ENCODE measurements at regions not wholly inside any gene's neighbourhood (a gene's known extent, or its start where the extent isn't known, plus 50 kb on each side); places are given as distances from the start of the nearest gene placed in this dataset.

DNA sequence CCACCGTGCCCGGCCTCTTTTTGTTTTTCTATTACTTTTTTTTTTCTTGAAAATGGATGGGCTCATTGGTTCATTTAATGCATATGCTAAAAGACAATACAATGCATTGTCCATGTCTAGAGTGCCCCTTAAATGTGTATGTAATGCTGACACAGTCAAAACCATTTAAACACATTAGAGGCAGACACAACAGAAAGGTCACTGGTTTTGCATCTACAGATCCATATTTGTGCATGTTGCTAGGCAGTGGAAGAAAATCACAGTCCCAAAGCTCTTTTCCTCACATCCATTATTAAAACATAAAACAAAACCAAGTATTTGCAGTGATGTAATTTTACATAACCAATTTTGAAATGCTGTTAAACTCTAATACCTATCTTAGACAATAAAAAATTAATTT is 389.0 kb downstream of the TAF11L14 start:
- H3K27me3 ChIP-seq (ENCODE audit: insufficient read depth): no peaks in the 10 kb centered on the region
- DNase-seq (ENCODE audit: low spot score) (no peak), ATAC-seq (no peak)
- H3K4me1 ChIP-seq (ENCODE audit: insufficient read depth): no peaks in the 10 kb centered on the region
- H3K4me3 Mint-ChIP-seq: no peak overlapping the region
- no peaks in the 10 kb centered on the region for H4K20me1 ChIP-seq (replicated peaks; ENCODE audit: insufficient read depth)
- H3K79me2 ChIP-seq (replicated peaks; ENCODE audit: insufficient read depth): no peaks in the 10 kb centered on the region
- no peak overlapping the region for H2AFZ ChIP-seq
- no peak for TF ChIP-seq STAT1 (IDR thresholded peaks at IDR 0.05; ENCODE audit: unreplicated experiment)
- no peak overlapping the region for H3K27ac Mint-ChIP-seq
- no peaks in the 10 kb centered on the region for H3K4me1 Mint-ChIP-seq
- H3K9me2 ChIP-seq (ENCODE audit: insufficient read depth): no peaks in the 10 kb centered on the region; the same call in 1 of the 2 replicates
- H3K27ac ChIP-seq (ENCODE audit: low read depth): no peak overlapping the region
- H3F3A ChIP-seq (replicated peaks; ENCODE audit: low read depth): no peaks in the 10 kb centered on the region
- peaks cover 6% of the 10 kb centered on the region for H3K27me3 Mint-ChIP-seq (ENCODE audit: insufficient read depth, low read depth, poor library complexity)
- H3K36me3 ChIP-seq (ENCODE audit: insufficient read depth): no peaks in the 10 kb centered on the region
- H3K4me3 ChIP-seq: no peak overlapping the region
- H3K9me3 Mint-ChIP-seq: no peaks in the 10 kb centered on the region
- H3K4me2 ChIP-seq: no peak overlapping the region
- H3K36me3 Mint-ChIP-seq (ENCODE audit: low read depth): no peaks in the 10 kb centered on the region

- H3F3A ChIP-seq (replicated peaks; ENCODE audit: low read depth): no peaks in the 10 kb centered on the region
- peak overlapping the region; percentile 8; the same call in 1 of the 2 replicates for H2AFZ ChIP-seq
- no peak for DNase-seq (ENCODE audit: low spot score)
- Mint-ChIP-seq H3K4me3 (no peak overlapping the region), H3K36me3 (ENCODE audit: low read depth) (no peaks in the 10 kb centered on the region), H3K27ac (no peak overlapping the region), H3K9me3 (no peaks in the 10 kb centered on the region), H3K27me3 (ENCODE audit: insufficient read depth, low read depth, poor library complexity) (peaks cover 6% of the 10 kb centered on the region), H3K4me1 (no peaks in the 10 kb centered on the region)
- no peaks in the 10 kb centered on the region; the same call in 1 of the 2 replicates for H3K9me2 ChIP-seq (ENCODE audit: insufficient read depth)
- no peak for ATAC-seq
- H4K20me1 ChIP-seq (replicated peaks; ENCODE audit: insufficient read depth): no peaks in the 10 kb centered on the region
- H3K4me3 ChIP-seq: no peak overlapping the region
- H3K4me1 ChIP-seq (ENCODE audit: insufficient read depth): no peaks in the 10 kb centered on the region
- H3K4me2 ChIP-seq: no peak overlapping the region
- H3K27ac ChIP-seq (ENCODE audit: low read depth): no peak overlapping the region
- no peaks in the 10 kb centered on the region for H3K79me2 ChIP-seq (replicated peaks; ENCODE audit: insufficient read depth)
- H3K27me3 ChIP-seq (ENCODE audit: insufficient read depth): no peaks in the 10 kb centered on the region
- no peaks in the 10 kb centered on the region for H3K36me3 ChIP-seq (ENCODE audit: insufficient read depth)
- TF ChIP-seq, protein P1, sequence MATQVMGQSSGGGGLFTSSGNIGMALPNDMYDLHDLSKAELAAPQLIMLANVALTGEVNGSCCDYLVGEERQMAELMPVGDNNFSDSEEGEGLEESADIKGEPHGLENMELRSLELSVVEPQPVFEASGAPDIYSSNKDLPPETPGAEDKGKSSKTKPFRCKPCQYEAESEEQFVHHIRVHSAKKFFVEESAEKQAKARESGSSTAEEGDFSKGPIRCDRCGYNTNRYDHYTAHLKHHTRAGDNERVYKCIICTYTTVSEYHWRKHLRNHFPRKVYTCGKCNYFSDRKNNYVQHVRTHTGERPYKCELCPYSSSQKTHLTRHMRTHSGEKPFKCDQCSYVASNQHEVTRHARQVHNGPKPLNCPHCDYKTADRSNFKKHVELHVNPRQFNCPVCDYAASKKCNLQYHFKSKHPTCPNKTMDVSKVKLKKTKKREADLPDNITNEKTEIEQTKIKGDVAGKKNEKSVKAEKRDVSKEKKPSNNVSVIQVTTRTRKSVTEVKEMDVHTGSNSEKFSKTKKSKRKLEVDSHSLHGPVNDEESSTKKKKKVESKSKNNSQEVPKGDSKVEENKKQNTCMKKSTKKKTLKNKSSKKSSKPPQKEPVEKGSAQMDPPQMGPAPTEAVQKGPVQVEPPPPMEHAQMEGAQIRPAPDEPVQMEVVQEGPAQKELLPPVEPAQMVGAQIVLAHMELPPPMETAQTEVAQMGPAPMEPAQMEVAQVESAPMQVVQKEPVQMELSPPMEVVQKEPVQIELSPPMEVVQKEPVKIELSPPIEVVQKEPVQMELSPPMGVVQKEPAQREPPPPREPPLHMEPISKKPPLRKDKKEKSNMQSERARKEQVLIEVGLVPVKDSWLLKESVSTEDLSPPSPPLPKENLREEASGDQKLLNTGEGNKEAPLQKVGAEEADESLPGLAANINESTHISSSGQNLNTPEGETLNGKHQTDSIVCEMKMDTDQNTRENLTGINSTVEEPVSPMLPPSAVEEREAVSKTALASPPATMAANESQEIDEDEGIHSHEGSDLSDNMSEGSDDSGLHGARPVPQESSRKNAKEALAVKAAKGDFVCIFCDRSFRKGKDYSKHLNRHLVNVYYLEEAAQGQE (IDR thresholded peaks at IDR 0.05; ENCODE audit: unreplicated experiment): no peak
- TF ChIP-seq, protein P2, sequence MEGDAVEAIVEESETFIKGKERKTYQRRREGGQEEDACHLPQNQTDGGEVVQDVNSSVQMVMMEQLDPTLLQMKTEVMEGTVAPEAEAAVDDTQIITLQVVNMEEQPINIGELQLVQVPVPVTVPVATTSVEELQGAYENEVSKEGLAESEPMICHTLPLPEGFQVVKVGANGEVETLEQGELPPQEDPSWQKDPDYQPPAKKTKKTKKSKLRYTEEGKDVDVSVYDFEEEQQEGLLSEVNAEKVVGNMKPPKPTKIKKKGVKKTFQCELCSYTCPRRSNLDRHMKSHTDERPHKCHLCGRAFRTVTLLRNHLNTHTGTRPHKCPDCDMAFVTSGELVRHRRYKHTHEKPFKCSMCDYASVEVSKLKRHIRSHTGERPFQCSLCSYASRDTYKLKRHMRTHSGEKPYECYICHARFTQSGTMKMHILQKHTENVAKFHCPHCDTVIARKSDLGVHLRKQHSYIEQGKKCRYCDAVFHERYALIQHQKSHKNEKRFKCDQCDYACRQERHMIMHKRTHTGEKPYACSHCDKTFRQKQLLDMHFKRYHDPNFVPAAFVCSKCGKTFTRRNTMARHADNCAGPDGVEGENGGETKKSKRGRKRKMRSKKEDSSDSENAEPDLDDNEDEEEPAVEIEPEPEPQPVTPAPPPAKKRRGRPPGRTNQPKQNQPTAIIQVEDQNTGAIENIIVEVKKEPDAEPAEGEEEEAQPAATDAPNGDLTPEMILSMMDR (conservative IDR thresholded peaks at IDR 0.05; ENCODE audit: low read depth in 2 of 2): no peak
- no peak for TF ChIP-seq NANOG (IDR thresholded peaks at IDR 0.05; ENCODE audit: borderline replicate concordance)
- TF ChIP-seq EZH2phosphoT487 (IDR thresholded peaks at IDR 0.05; ENCODE audit: unreplicated experiment): no peak
- TF ChIP-seq, protein P3, sequence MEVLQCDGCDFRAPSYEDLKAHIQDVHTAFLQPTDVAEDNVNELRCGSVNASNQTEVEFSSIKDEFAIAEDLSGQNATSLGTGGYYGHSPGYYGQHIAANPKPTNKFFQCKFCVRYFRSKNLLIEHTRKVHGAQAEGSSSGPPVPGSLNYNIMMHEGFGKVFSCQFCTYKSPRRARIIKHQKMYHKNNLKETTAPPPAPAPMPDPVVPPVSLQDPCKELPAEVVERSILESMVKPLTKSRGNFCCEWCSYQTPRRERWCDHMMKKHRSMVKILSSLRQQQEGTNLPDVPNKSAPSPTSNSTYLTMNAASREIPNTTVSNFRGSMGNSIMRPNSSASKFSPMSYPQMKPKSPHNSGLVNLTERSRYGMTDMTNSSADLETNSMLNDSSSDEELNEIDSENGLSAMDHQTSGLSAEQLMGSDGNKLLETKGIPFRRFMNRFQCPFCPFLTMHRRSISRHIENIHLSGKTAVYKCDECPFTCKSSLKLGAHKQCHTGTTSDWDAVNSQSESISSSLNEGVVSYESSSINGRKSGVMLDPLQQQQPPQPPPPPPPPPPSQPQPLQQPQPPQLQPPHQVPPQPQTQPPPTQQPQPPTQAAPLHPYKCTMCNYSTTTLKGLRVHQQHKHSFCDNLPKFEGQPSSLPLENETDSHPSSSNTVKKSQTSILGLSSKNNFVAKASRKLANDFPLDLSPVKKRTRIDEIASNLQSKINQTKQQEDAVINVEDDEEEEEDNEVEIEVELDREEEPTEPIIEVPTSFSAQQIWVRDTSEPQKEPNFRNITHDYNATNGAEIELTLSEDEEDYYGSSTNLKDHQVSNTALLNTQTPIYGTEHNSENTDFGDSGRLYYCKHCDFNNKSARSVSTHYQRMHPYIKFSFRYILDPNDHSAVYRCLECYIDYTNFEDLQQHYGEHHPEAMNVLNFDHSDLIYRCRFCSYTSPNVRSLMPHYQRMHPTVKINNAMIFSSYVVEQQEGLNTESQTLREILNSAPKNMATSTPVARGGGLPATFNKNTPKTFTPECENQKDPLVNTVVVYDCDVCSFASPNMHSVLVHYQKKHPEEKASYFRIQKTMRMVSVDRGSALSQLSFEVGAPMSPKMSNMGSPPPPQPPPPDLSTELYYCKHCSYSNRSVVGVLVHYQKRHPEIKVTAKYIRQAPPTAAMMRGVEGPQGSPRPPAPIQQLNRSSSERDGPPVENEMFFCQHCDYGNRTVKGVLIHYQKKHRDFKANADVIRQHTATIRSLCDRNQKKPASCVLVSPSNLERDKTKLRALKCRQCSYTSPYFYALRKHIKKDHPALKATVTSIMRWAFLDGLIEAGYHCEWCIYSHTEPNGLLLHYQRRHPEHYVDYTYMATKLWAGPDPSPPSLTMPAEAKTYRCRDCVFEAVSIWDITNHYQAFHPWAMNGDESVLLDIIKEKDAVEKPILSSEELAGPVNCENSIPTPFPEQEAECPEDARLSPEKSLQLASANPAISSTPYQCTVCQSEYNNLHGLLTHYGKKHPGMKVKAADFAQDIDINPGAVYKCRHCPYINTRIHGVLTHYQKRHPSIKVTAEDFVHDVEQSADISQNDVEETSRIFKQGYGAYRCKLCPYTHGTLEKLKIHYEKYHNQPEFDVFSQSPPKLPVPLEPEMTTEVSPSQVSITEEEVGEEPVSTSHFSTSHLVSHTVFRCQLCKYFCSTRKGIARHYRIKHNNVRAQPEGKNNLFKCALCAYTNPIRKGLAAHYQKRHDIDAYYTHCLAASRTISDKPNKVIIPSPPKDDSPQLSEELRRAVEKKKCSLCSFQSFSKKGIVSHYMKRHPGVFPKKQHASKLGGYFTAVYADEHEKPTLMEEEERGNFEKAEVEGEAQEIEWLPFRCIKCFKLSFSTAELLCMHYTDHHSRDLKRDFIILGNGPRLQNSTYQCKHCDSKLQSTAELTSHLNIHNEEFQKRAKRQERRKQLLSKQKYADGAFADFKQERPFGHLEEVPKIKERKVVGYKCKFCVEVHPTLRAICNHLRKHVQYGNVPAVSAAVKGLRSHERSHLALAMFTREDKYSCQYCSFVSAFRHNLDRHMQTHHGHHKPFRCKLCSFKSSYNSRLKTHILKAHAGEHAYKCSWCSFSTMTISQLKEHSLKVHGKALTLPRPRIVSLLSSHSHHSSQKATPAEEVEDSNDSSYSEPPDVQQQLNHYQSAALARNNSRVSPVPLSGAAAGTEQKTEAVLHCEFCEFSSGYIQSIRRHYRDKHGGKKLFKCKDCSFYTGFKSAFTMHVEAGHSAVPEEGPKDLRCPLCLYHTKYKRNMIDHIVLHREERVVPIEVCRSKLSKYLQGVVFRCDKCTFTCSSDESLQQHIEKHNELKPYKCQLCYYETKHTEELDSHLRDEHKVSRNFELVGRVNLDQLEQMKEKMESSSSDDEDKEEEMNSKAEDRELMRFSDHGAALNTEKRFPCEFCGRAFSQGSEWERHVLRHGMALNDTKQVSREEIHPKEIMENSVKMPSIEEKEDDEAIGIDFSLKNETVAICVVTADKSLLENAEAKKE (CRISPR knock-in tag; IDR thresholded peaks at IDR 0.05): no peak
- no peak for TF ChIP-seq ZNF331 (CRISPR knock-in tag; IDR thresholded peaks at IDR 0.05; ENCODE audit: low read depth)
- no peak for TF ChIP-seq JUNB (IDR thresholded peaks at IDR 0.05; ENCODE audit: unreplicated experiment)
- TF ChIP-seq EZH2 (IDR thresholded peaks at IDR 0.05; ENCODE audit: low read depth, unreplicated experiment): no peak
- no peak for TF ChIP-seq ZNF114 (CRISPR knock-in tag; IDR thresholded peaks at IDR 0.05)
Observed at GRCh38 chr5:18023986-18024385, 389.7 kb downstream of the TAF11L14 start.
